ENCODE measurements at regions not wholly inside any gene's neighbourhood (a gene's known extent, or its start where the extent isn't known, plus 50 kb on each side); places are given as distances from the start of the nearest gene placed in this dataset.

DNA sequence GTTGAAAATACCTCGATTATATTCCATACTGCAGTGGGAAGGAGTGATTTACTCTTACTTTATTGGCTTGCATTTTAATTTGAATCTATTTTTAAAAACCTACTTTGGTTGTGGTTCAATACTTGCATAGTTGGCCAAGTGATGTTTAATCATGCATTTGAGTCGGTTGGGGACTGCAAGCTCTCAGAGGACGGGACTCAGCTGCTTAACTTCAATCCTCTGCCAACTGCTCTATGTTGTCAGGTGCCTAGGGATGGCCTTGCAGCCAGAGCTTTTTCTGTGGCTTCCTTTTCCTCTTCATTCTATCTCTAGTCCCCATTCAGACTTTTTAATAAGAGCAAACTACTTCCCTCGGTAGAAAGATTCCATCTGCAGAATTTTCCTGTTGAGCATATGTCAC is 53.4 kb upstream of the KRR1 start:
- no peaks in the 10 kb centered on the region for H3K4me1 Mint-ChIP-seq
- ATAC-seq (ENCODE audit: low read depth): no peak
- no peak overlapping the region for H3K27ac Mint-ChIP-seq
- peaks cover 13% of the 10 kb centered on the region for H3K27me3 Mint-ChIP-seq
- intact Hi-C loops (cut with micrococcal nuclease): no loop called here
- ChIA-PET CTCF (no interaction called here), POLR2A (interaction anchor here (0.7 kb wide), 1 partner anchor 152 kb away, joined by 6 read pairs; no protein-coding TSS in a partner anchor)
- DNase-seq: no peak
- TF ChIP-seq, protein P1, sequence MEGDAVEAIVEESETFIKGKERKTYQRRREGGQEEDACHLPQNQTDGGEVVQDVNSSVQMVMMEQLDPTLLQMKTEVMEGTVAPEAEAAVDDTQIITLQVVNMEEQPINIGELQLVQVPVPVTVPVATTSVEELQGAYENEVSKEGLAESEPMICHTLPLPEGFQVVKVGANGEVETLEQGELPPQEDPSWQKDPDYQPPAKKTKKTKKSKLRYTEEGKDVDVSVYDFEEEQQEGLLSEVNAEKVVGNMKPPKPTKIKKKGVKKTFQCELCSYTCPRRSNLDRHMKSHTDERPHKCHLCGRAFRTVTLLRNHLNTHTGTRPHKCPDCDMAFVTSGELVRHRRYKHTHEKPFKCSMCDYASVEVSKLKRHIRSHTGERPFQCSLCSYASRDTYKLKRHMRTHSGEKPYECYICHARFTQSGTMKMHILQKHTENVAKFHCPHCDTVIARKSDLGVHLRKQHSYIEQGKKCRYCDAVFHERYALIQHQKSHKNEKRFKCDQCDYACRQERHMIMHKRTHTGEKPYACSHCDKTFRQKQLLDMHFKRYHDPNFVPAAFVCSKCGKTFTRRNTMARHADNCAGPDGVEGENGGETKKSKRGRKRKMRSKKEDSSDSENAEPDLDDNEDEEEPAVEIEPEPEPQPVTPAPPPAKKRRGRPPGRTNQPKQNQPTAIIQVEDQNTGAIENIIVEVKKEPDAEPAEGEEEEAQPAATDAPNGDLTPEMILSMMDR (IDR thresholded peaks at IDR 0.05): no peak
- no peaks in the 10 kb centered on the region for H3K36me3 Mint-ChIP-seq (ENCODE audit: low read depth)
- no peaks in the 10 kb centered on the region for H3K9me3 Mint-ChIP-seq
- no peak overlapping the region for H3K4me3 Mint-ChIP-seq

DNA sequence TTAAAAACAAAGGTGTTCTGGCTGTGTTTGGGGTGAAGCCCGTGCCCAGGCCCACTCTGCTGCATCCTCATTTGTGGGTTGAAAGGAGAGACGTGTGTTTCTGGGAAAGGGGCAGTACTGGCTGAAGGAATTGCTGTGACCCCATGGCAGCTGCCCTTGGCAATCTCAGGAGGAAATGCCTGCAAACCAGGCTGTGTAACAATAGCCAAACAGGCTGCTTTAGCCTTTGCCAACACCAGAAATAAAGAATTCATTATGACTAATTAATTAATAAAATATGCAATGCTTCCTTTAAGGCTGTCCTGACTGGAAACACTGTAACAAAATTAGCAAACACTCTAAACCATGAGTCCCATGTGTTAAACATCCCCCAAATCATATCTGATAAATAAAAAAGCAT is 53.0 kb upstream of the KRR1 start:
- H3K27me3 Mint-ChIP-seq: peaks cover 13% of the 10 kb centered on the region
- H3K9me3 Mint-ChIP-seq: no peaks in the 10 kb centered on the region
- no peak overlapping the region for H3K27ac Mint-ChIP-seq
- TF ChIP-seq, protein P1 (IDR thresholded peaks at IDR 0.05): no peak
- no peak for ATAC-seq (ENCODE audit: low read depth)
- no peak overlapping the region for H3K4me3 Mint-ChIP-seq
- H3K4me1 Mint-ChIP-seq: no peaks in the 10 kb centered on the region
- POLR2A ChIA-PET: no interaction called here
- DNase-seq: no peak
- no peaks in the 10 kb centered on the region for H3K36me3 Mint-ChIP-seq (ENCODE audit: low read depth)
- intact Hi-C loops (cut with micrococcal nuclease): no loop called here
- CTCF ChIA-PET: no interaction called here

DNA sequence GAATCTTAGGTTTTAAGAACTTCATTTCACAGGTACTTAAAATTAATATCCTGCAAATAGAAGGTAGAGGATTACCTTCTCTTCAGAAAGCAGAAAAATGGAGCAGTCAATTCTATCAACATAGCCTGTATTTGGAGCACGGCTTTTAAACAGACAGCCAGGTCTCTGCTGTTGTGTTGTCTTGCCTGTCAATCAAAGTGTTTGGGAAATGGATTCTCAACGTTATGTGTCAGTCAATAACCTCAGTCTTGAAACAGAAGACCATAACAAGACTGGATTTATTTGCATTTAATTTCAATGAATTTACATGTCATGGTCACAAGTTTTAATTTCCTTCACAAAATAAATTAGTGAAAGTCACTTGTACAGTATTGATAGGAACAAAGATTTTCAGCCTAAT is 51.9 kb upstream of the KRR1 start:
- Mint-ChIP-seq H3K36me3 (ENCODE audit: low read depth) (no peaks in the 10 kb centered on the region), H3K27ac (no peak overlapping the region)
- ATAC-seq (ENCODE audit: low read depth): no peak

DNA sequence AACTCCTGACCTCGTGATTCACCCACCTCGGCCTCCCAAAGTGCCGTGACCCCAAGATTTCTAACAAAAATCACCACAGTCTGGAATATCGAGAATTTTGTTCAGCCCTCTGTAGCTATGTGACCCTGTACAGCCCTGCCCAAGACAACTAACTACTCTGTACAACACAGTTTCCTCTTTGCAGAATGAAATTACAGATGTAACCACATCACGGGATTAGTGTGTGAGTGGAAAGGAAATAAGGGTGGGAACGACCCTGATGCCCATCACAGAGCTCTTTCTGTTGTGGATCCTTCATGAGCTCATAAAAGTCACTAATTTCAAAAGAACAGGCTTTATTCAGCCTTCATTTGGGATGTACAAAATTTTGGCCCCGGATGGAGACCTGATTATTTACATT is 50.5 kb upstream of the KRR1 start:
- H3K27me3 Mint-ChIP-seq: peaks cover 17% of the 10 kb centered on the region
- DNase-seq: no peak
- intact Hi-C loops (cut with micrococcal nuclease): no loop called here
- no peaks in the 10 kb centered on the region for H3K9me3 Mint-ChIP-seq
- no peaks in the 10 kb centered on the region for H3K4me1 Mint-ChIP-seq
- H3K4me3 Mint-ChIP-seq: no peak overlapping the region
- ChIA-PET CTCF (interaction anchor here (1.7 kb wide), 1 partner anchor 470 kb away, joined by 3 read pairs; the partner anchor contains the start of gene PHLDA1), POLR2A (no interaction called here)
- TF ChIP-seq, protein P1 (IDR thresholded peaks at IDR 0.05): no peak
- H3K36me3 Mint-ChIP-seq (ENCODE audit: low read depth): no peaks in the 10 kb centered on the region
- ATAC-seq (ENCODE audit: low read depth): no peak
- no peak overlapping the region for H3K27ac Mint-ChIP-seq

More for the DNA sequence above, 51.9 kb upstream of the KRR1 start:
- DNase-seq: no peak
- ChIA-PET POLR2A (interaction anchor here (0.6 kb wide), 1 partner anchor 468 kb away, joined by 4 read pairs; the partner anchor contains the start of gene PHLDA1), CTCF (interaction anchor here (0.8 kb wide), 1 partner anchor 9 kb away, joined by 3 read pairs; no protein-coding TSS in a partner anchor)
- Mint-ChIP-seq H3K4me1 (no peaks in the 10 kb centered on the region), H3K4me3 (no peak overlapping the region), H3K27me3 (peaks cover 15% of the 10 kb centered on the region), H3K9me3 (no peaks in the 10 kb centered on the region)
- TF ChIP-seq, protein P1 (IDR thresholded peaks at IDR 0.05): no peak
- intact Hi-C loops (cut with micrococcal nuclease): no loop called here
